HepG2 (cell line): ENCODE measurements at regions not wholly inside any gene's neighbourhood (a gene's known extent, or its start where the extent isn't known, plus 50 kb on each side); places are given as distances from the start of the nearest gene placed in this dataset.

Experiments used
- ATAC-seq: fragments of 200-7000 bp; cut with Tn5 transposase; 3 replicates; pipeline ENCODE4 v1.9.1; 2020; ENCODE audit warnings: mild to moderate bottlenecking, moderate library complexity
- BruUV-seq: library from RNA; stranded (reverse); fragments of 400-500 nt; replicated peaks from 2 replicates; lab custom pipeline; 2021; lab: Mats Ljungman, UMichigan
- CTCF ChIA-PET: fragments of 300-600 bp; formaldehyde crosslinking; extraction: SDS; loops from one replicate; lab custom pipeline; 2021; ENCODE audit warnings: low total read pairs, inconsistent platforms, low intra/inter-chr PET ratio; lab: Yijun Ruan, JAX
- POLR2A ChIA-PET: fragments of 350-600 bp; sonication (Branson Sonifier 250); formaldehyde crosslinking; loops from one replicate; lab custom pipeline; 2020; ENCODE audit warnings: antibody characterized with exemption, inconsistent platforms; lab: Yijun Ruan, JAX
- DNase-seq: peaks from one replicate; pipeline ENCODE4 v3.0.0-alpha.2; 2015; ENCODE audit warnings: low spot score
- FAIRE-seq: peaks from 3 replicates; lab custom pipeline; 2011; peaks lifted over from hg19 to GRCh38; lab: Jason Lieb, UNC
- H2AFZ ChIP-seq: one replicate; pipeline ENCODE4 v1.6.1; 2011; ENCODE audit warnings: low read length, inconsistent platforms
- H3K27ac ChIP-seq: fragments of 300-600 bp; 3 replicates; pipeline ENCODE4 v1.8.0; 2011; ENCODE audit warnings: mixed run types, mild to moderate bottlenecking, mixed read lengths, low read length, inconsistent platforms; ENCODE audit not compliant: insufficient read depth; ENCODE audit errors: extremely low read length
- H3K27me3 ChIP-seq, 2 experiments: fragments of 200-600 bp in 1 of 2; 2 replicates in 1 of 2; 3 replicates in 1 of 2; pipeline versions ENCODE4 v1.6.0 to v1.8.0; 2011; ENCODE audit warnings: low read length in 2 of 2, mild to moderate bottlenecking in 2 of 2, moderate library complexity in 2 of 2, inconsistent platforms in 1 of 2; ENCODE audit not compliant: insufficient read depth in 2 of 2, control insufficient read depth in 1 of 2
- H3K36me3 ChIP-seq, 2 experiments: fragments of 200-600 bp in 1 of 2; replicated peaks in 1 of 2; 2 replicates in 1 of 2; 3 replicates in 1 of 2; pipeline versions ENCODE4 v1.5.1 to v1.8.0; 2011; ENCODE audit warnings: low read length in 2 of 2, inconsistent platforms in 1 of 2; ENCODE audit not compliant: insufficient read depth in 2 of 2, control insufficient read depth in 1 of 2
- H3K4me1 ChIP-seq: 2 replicates; pipeline ENCODE4 v1.5.1; 2012; ENCODE audit warnings: low read length, inconsistent platforms; ENCODE audit not compliant: insufficient read depth
- H3K4me2 ChIP-seq: 2 replicates; pipeline ENCODE4 v1.6.0; 2011; ENCODE audit warnings: low read depth, low read length, inconsistent platforms
- H3K4me3 ChIP-seq, 3 experiments: fragments of 200-600 bp in 1 of 3; sonication (generic), shearing (Covaris generic) in 1 of 3; replicated peaks in 1 of 3; 2 replicates each; pipeline ENCODE4 v1.5.1; 2011 to 2016; ENCODE audit warnings: low read length in 3 of 3, inconsistent platforms in 2 of 3, low read depth in 2 of 3, mild to moderate bottlenecking in 2 of 3, control low read depth in 1 of 3, mixed read lengths in 1 of 3; ENCODE audit not compliant: insufficient read depth in 1 of 3
- H3K79me2 ChIP-seq: one replicate; pipeline ENCODE4 v1.6.1; 2011; ENCODE audit warnings: low read length, inconsistent platforms; ENCODE audit not compliant: insufficient read depth
- H3K9ac ChIP-seq: 2 replicates; pipeline ENCODE4 v1.6.0; 2011; ENCODE audit warnings: mild to moderate bottlenecking, low read depth, low read length, inconsistent platforms; ENCODE audit not compliant: insufficient read depth
- H3K9me3 ChIP-seq: 2 replicates; pipeline ENCODE4 v1.5.1; 2012; ENCODE audit warnings: mild to moderate bottlenecking, low read length
- H4K20me1 ChIP-seq: 2 replicates; pipeline ENCODE4 v1.6.0; 2011; ENCODE audit warnings: inconsistent platforms, mild to moderate bottlenecking, low read length, moderate library complexity; ENCODE audit not compliant: insufficient read depth
- CREBL2 ChIP-seq: sonication (generic); formaldehyde crosslinking; IDR thresholded peaks from 2 replicates; pipeline ENCODE4 v1.8.1; 2023; ENCODE audit warnings: missing genetic modification reagents, mild to moderate bottlenecking, borderline replicate concordance
- CREM ChIP-seq, 2 experiments: sonication (generic) in 1 of 2; formaldehyde crosslinking in 1 of 2; IDR thresholded peaks; 2 replicates each; pipeline versions ENCODE4 v1.4.0 to v1.6.1; 2016 to 2020; ENCODE audit warnings: antibody characterized with exemption in 1 of 2, mild to moderate bottlenecking in 1 of 2, missing genetic modification reagents in 1 of 2
- HNRNPK ChIP-seq: fragments of 200-400 bp; formaldehyde crosslinking; IDR thresholded peaks from 2 replicates; pipeline ENCODE4 v1.6.1; 2018; ENCODE audit warnings: low read length, low read depth, moderate library complexity, mild to moderate bottlenecking; ENCODE audit not compliant: poor library complexity, severe bottlenecking
- KLF16 ChIP-seq, 2 experiments: sonication (generic) in 1 of 2; formaldehyde crosslinking in 1 of 2; IDR thresholded peaks; 2 replicates each; pipeline versions ENCODE4 v1.6.1 to v1.8.0; 2016 to 2023; ENCODE audit warnings: missing genetic modification reagents in 2 of 2, missing compliant biosample characterization in 1 of 2
- NAIF1 ChIP-seq: sonication (generic); formaldehyde crosslinking; IDR thresholded peaks from 2 replicates; pipeline ENCODE4 v1.5.0; 2020; ENCODE audit warnings: mild to moderate bottlenecking, missing genetic modification reagents, borderline replicate concordance
- NFE2L2 ChIP-seq: fragments of 150-350 bp; IDR thresholded peaks from 2 replicates; pipeline ENCODE4 v1.6.1; 2014; ENCODE audit warnings: low read length
- POLR2G ChIP-seq: fragments of 200-400 bp; formaldehyde crosslinking; IDR thresholded peaks from 2 replicates; pipeline ENCODE4 v1.6.1; 2018; ENCODE audit warnings: mild to moderate bottlenecking, low read depth, low read length, moderate library complexity
- SIX1 ChIP-seq: sonication (generic); formaldehyde crosslinking; IDR thresholded peaks from 2 replicates; pipeline ENCODE4 v1.4.0; 2020; ENCODE audit warnings: missing genetic modification reagents, borderline replicate concordance
- TARDBP ChIP-seq: sonication (generic); formaldehyde crosslinking; IDR thresholded peaks from 2 replicates; pipeline ENCODE4 v1.8.0; 2022; ENCODE audit warnings: mild to moderate bottlenecking, missing genetic modification reagents
- TEAD3 ChIP-seq: optimal IDR thresholded peaks from 2 replicates; pipeline ENCODE3; 2016; ENCODE audit warnings: borderline replicate concordance
- THAP8 ChIP-seq: sonication (generic); formaldehyde crosslinking; IDR thresholded peaks from 2 replicates; pipeline ENCODE4 v1.5.1; 2020; ENCODE audit warnings: missing genetic modification reagents, mild to moderate bottlenecking, borderline replicate concordance
- ZBTB20 ChIP-seq: sonication (generic); formaldehyde crosslinking; IDR thresholded peaks from 2 replicates; pipeline ENCODE4 v1.8.1; 2023; ENCODE audit warnings: missing genetic modification reagents, low read depth, mild to moderate bottlenecking, borderline replicate concordance
- ZNF513 ChIP-seq: sonication (generic); formaldehyde crosslinking; conservative IDR thresholded peaks from 2 replicates; pipeline ENCODE4 v1.5.0; 2020; ENCODE audit warnings: missing genetic modification reagents
- WGBS: methylation state at CpG from one replicate; pipeline ENCODE4 v1.1.6; 2017; ENCODE audit warnings: low lambda C conversion rate; 5-methylcytosine and 5-hydroxymethylcytosine counted together
- in situ Hi-C: cut with HindIII; loops from 2 replicates; pipeline ENCODE4 v1.10.0; 2017; ENCODE audit warnings: low pct_unique_long_range_greater_than_20kb; ENCODE audit not compliant: extremely low pct_ligation_motif_present
- intact Hi-C: fragments of 100-400 bp; cut with micrococcal nuclease; formaldehyde crosslinking; loops from one replicate; pipeline ENCODE4 v1.10.0; 2022; ENCODE audit not compliant: unreplicated experiment

GRCh38 chr14:104253901-104254353, 115.5 kb downstream of the KIF26A start (continued):
- TF ChIP-seq THAP8 (CRISPR knock-in tag): no peak
- no peak for TF ChIP-seq ZNF513 (CRISPR knock-in tag)
- no peak for TF ChIP-seq NAIF1 (CRISPR knock-in tag)
- no peak for TF ChIP-seq POLR2G

- Histone ChIP-seq H3K4me2 (no peak overlapping the region), H3K9ac (no peak overlapping the region), H3K27ac (no peak overlapping the region), H3K79me2 (no peaks in the 10 kb centered on the region), H3K9me3 (no peaks in the 10 kb centered on the region), H3K27me3 (peaks cover 7 to 29% of the 10 kb centered on the region in 2 experiments; a peak in 4 of 5 replicates), H4K20me1 (no peaks in the 10 kb centered on the region), H3K4me3 (no peak overlapping the region), H3K4me1 (no peaks in the 10 kb centered on the region), H3K36me3 (no peaks in the 10 kb centered on the region)
- in situ Hi-C loops: no loop called here
- FAIRE-seq: no peak
- no TSS peak for BruUV-seq
- no peak for ATAC-seq
- WGBS: 2% methylated on average over 9 of the region's 13 CpGs
- CTCF ChIA-PET: no interaction called here
- DNase-seq: no peak
- TF ChIP-seq ZBTB20 (CRISPR knock-in tag) (no peak), NFE2L2 (no peak), CREBL2 (CRISPR knock-in tag) (no peak), CREM (IDR thresholded peaks at IDR 0.05) (no peak), CREM (CRISPR knock-in tag; IDR thresholded peaks at IDR 0.05) (no peak), HNRNPK (no peak), TARDBP (CRISPR knock-in tag) (no peak), SIX1 (no peak), TEAD3 (CRISPR knock-in tag) (no peak), KLF16 (CRISPR knock-in tag; IDR thresholded peaks at IDR 0.05) (no peak)
- TF ChIP-seq, all 625 proteins: peak for 0
- no peak overlapping the region for H2AFZ ChIP-seq
- POLR2A ChIA-PET: no interaction called here
- intact Hi-C loops: no loop called here
These were observed 116.5 kb downstream of the KIF26A start for GRCh38 chr14:104254735-104255400.
